NB4 (cell line): ENCODE measurements at regions not wholly inside any gene's neighbourhood (a gene's known extent, or its start where the extent isn't known, plus 50 kb on each side); places are given as distances from the start of the nearest gene placed in this dataset.
"Not testable (repeated sequence)": the region's sequence is repeated elsewhere in the genome, so short reads cannot be mapped to it uniquely, and the experiment has no call there.

Experiments
- DNase-seq: peaks from one replicate; pipeline ENCODE4 v3.0.0; 2010; ENCODE audit warnings: low read depth
- H3K4me3 ChIP-seq: one replicate; pipeline ENCODE4 v1.5.1; 2011; ENCODE audit warnings: mild to moderate bottlenecking, low read depth, low read length, moderate library complexity
- CTCF ChIP-seq: IDR thresholded peaks from one replicate; pipeline ENCODE4 v1.5.1; 2012; ENCODE audit warnings: low read depth, low read length
- MAX ChIP-seq: IDR thresholded peaks from 2 replicates; pipeline ENCODE4 v1.6.1; 2011; ENCODE audit warnings: low read depth, low read length
- MYC ChIP-seq: IDR thresholded peaks from 2 replicates; pipeline ENCODE4 v1.6.1; 2011; ENCODE audit warnings: low read depth, low read length
- POLR2A ChIP-seq: IDR thresholded peaks from 2 replicates; pipeline ENCODE4 v1.6.1; 2011; ENCODE audit warnings: mild to moderate bottlenecking; ENCODE audit not compliant: insufficient read length; ENCODE audit errors: extremely low read depth

GRCh38 chr3:106349191-106349881 lies 480.5 kb upstream of the CBLB start:
- TF ChIP-seq MAX: no peak
- no peak for TF ChIP-seq POLR2A
- TF ChIP-seq MYC: no peak
- TF ChIP-seq CTCF: no peak
- no peak for DNase-seq
- no peak overlapping the region for H3K4me3 ChIP-seq

- H3K4me3 ChIP-seq: no peak overlapping the region
- no peak for TF ChIP-seq POLR2A
- TF ChIP-seq MYC: no peak
- TF ChIP-seq MAX: no peak
- TF ChIP-seq CTCF: no peak
- DNase-seq: no peak
Measured at GRCh38 chr3:106355873-106356272, 487.1 kb upstream of the CBLB start.

GRCh38 chr3:106359692-106360091 lies 490.9 kb upstream of the CBLB start:
- no peak for TF ChIP-seq MAX
- TF ChIP-seq POLR2A: no peak
- no peak for TF ChIP-seq MYC
- TF ChIP-seq CTCF: no peak
- no peak for DNase-seq
- H3K4me3 ChIP-seq: no peak overlapping the region

GRCh38 chr3:106360901-106361300 lies 492.1 kb upstream of the CBLB start:
- DNase-seq, H3K4me3 ChIP-seq: not testable (repeated sequence)

GRCh38 chr3:106364477-106364876 lies 495.7 kb upstream of the CBLB start:
- no peak for TF ChIP-seq POLR2A
- no peak for TF ChIP-seq MAX
- TF ChIP-seq CTCF: no peak
- TF ChIP-seq MYC: no peak
- H3K4me3 ChIP-seq: no peak overlapping the region
- DNase-seq: no peak

- TF ChIP-seq POLR2A (no peak), CTCF (no peak), MAX (no peak), MYC (no peak)
Measured at GRCh38 chr3:106365061-106365691, 496.4 kb upstream of the CBLB start.

More at GRCh38 chr3:106365061-106365691, 496.4 kb upstream of the CBLB start:
- no peak overlapping the region for H3K4me3 ChIP-seq
- no peak for DNase-seq
